ENCODE measurements at regions not wholly inside any gene's neighbourhood (a gene's known extent, or its start where the extent isn't known, plus 50 kb on each side); places are given as distances from the start of the nearest gene placed in this dataset.

DNA sequence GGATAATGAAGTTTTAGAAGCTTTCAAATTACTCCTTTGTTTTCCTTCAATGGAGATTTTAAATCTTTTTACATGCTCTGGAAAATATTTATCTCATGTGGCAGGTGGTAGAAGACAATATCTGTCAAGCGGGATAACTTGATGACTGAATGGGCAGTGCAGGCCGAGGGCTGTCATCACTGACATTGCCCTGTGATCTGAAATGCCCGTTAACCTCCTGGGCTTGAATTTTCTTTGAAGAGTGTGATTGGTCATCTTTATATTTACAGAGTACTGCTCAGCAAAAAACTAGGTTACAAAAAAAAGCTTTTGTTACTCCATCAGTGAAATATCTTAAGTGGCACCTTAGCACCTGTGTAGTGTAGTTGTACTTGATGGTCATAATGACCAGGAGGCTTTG lies 147.5 kb downstream of the GATB start:
- H3K14ac ChIP-seq (ENCODE audit: low read length in 2 of 2) = no peak overlapping the region
- no peaks in the 10 kb centered on the region for H3K36me3 ChIP-seq (ENCODE audit: control insufficient read depth in 1 of 2, insufficient read depth in 2 of 2, low read depth in 1 of 2, low read length in 2 of 2)
- no peak overlapping the region for H2BK12ac ChIP-seq (ENCODE audit: low read length in 2 of 2)
- H2BK120ac ChIP-seq (ENCODE audit: low read depth, low read length) = no peak overlapping the region
- 100% methylated on average over 2 of the region's 3 CpGs for WGBS
- H3K27ac ChIP-seq (ENCODE audit: low read length, poor library complexity, severe bottlenecking) = no peak overlapping the region
- H3K9me3 ChIP-seq (ENCODE audit: control insufficient read depth, low read length) = no peaks in the 10 kb centered on the region
- no peak overlapping the region for H3K9ac ChIP-seq (ENCODE audit: low read length)
- no peaks in the 10 kb centered on the region for H3K4me1 ChIP-seq (ENCODE audit: control insufficient read depth, insufficient read depth, low read depth, low read length)
- H3K79me1 ChIP-seq (replicated peaks; ENCODE audit: low read length, poor library complexity, severe bottlenecking) = no peaks in the 10 kb centered on the region
- H4K8ac ChIP-seq (ENCODE audit: low read length) = no peak overlapping the region
- H2BK5ac ChIP-seq (ENCODE audit: low read depth, low read length, poor library complexity, severe bottlenecking) = no peak overlapping the region
- H3K27me3 ChIP-seq (ENCODE audit: control insufficient read depth in 1 of 2, insufficient read depth in 1 of 2, low read length in 2 of 2) = no peaks in the 10 kb centered on the region
- DNase-seq = no peak
- H2AK5ac ChIP-seq (ENCODE audit: low read length, severe bottlenecking) = no peak overlapping the region
- no peak overlapping the region for H3K4me2 ChIP-seq (ENCODE audit: low read length, poor library complexity, severe bottlenecking)
- H2AFZ ChIP-seq (ENCODE audit: low read depth, low read length) = no peak overlapping the region
- H3K4ac ChIP-seq (ENCODE audit: low read depth in 1 of 2, low read length in 2 of 2) = no peak overlapping the region
- no peak overlapping the region for H3K18ac ChIP-seq (ENCODE audit: low read depth in 1 of 2, low read length in 2 of 2)
- no peak overlapping the region for H4K91ac ChIP-seq (ENCODE audit: low read length)
- H3K4me3 ChIP-seq (ENCODE audit: insufficient read depth in 1 of 2, low read depth in 1 of 2, low read length in 2 of 2) = no peak overlapping the region
- H3K23ac ChIP-seq (ENCODE audit: low read length in 2 of 2) = no peak overlapping the region
- no peak overlapping the region for H2BK15ac ChIP-seq (ENCODE audit: low read depth, poor library complexity, severe bottlenecking)

DNA sequence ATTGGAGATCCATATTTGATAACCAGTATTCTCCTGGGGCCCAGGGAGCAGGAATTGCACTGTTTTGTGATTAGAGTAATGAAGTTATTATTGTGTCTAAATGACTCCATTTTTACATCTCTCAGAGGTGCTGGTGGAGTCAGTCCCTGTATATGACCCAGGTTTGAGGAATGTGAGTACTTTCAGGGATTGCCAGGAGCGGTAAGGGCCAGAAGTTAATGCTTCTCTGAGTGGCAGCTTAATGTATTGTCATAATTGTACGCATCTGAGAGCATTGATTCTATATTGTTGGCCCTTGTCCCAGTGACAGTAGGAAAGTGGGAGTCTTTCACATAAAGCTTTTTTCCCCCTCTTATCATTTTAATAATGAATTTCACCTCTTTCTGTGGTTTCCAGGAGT lies 146.2 kb downstream of the GATB start:
- Histone ChIP-seq H3K14ac (ENCODE audit: low read length in 2 of 2) (no peak overlapping the region), H3K4me2 (ENCODE audit: low read length, poor library complexity, severe bottlenecking) (no peak overlapping the region), H3K9me3 (ENCODE audit: control insufficient read depth, low read length) (no peaks in the 10 kb centered on the region), H3K4me1 (ENCODE audit: control insufficient read depth, insufficient read depth, low read depth, low read length) (no peaks in the 10 kb centered on the region), H2BK12ac (ENCODE audit: low read length in 2 of 2) (no peak overlapping the region), H3K9ac (ENCODE audit: low read length) (no peak overlapping the region), H3K27ac (ENCODE audit: low read length, poor library complexity, severe bottlenecking) (no peak overlapping the region), H4K91ac (ENCODE audit: low read length) (no peak overlapping the region), H3K4me3 (ENCODE audit: insufficient read depth in 1 of 2, low read depth in 1 of 2, low read length in 2 of 2) (no peak overlapping the region), H3K27me3 (ENCODE audit: control insufficient read depth in 1 of 2, insufficient read depth in 1 of 2, low read length in 2 of 2) (no peaks in the 10 kb centered on the region), H2AK5ac (ENCODE audit: low read length, severe bottlenecking) (no peak overlapping the region), H3K36me3 (ENCODE audit: control insufficient read depth in 1 of 2, insufficient read depth in 2 of 2, low read depth in 1 of 2, low read length in 2 of 2) (no peaks in the 10 kb centered on the region), H3K4ac (ENCODE audit: low read depth in 1 of 2, low read length in 2 of 2) (no peak overlapping the region), H2BK5ac (ENCODE audit: low read depth, low read length, poor library complexity, severe bottlenecking) (no peak overlapping the region), H2AFZ (ENCODE audit: low read depth, low read length) (no peak overlapping the region), H3K23ac (ENCODE audit: low read length in 2 of 2) (no peak overlapping the region), H2BK120ac (ENCODE audit: low read depth, low read length) (no peak overlapping the region), H3K18ac (ENCODE audit: low read depth in 1 of 2, low read length in 2 of 2) (no peak overlapping the region), H3K79me1 (replicated peaks; ENCODE audit: low read length, poor library complexity, severe bottlenecking) (no peaks in the 10 kb centered on the region), H4K8ac (ENCODE audit: low read length) (no peak overlapping the region), H2BK15ac (ENCODE audit: low read depth, poor library complexity, severe bottlenecking) (no peak overlapping the region)
- 100% methylated on average over 1 of the region's 2 CpGs for whole genome bisulfite sequencing
- no peak for DNase-seq

DNA sequence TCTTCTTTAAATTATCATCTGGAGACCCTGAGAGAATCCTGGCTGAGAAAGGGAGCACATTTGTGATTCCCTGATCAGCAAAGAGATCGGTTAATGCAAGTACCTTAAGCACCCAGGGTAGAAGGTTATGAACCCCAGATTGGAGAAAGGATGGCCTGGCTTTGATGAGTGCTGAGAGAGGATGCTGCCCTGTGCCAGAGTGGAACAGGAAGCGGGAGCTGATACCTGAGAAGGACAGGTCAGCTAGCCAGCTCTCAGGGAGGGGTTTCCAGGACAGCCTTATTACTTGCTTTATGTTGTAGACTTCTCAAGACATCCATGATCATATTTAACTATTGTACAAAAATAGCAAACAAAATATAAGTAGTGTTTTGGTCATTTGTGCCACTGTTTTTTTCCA lies 141.9 kb downstream of the GATB start:
- H3K36me3 ChIP-seq (ENCODE audit: control insufficient read depth in 1 of 2, insufficient read depth in 2 of 2, low read depth in 1 of 2, low read length in 2 of 2) = no peaks in the 10 kb centered on the region
- H3K4me1 ChIP-seq (ENCODE audit: control insufficient read depth, insufficient read depth, low read depth, low read length) = no peaks in the 10 kb centered on the region
- H2BK15ac ChIP-seq (ENCODE audit: low read depth, poor library complexity, severe bottlenecking) = no peak overlapping the region
- no peak overlapping the region for H3K23ac ChIP-seq (ENCODE audit: low read length in 2 of 2)
- no peak overlapping the region for H2BK120ac ChIP-seq (ENCODE audit: low read depth, low read length)
- H3K4ac ChIP-seq (ENCODE audit: low read depth in 1 of 2, low read length in 2 of 2) = no peak overlapping the region
- peaks cover 0 to 13% of the 10 kb centered on the region in 2 experiments for H3K27me3 ChIP-seq (ENCODE audit: control insufficient read depth in 1 of 2, insufficient read depth in 1 of 2, low read length in 2 of 2)
- no peak overlapping the region for H2AFZ ChIP-seq (ENCODE audit: low read depth, low read length)
- H3K4me2 ChIP-seq (ENCODE audit: low read length, poor library complexity, severe bottlenecking) = no peak overlapping the region
- H3K4me3 ChIP-seq (ENCODE audit: insufficient read depth in 1 of 2, low read depth in 1 of 2, low read length in 2 of 2) = no peak overlapping the region
- no peak overlapping the region for H3K14ac ChIP-seq (ENCODE audit: low read length in 2 of 2)
- no peak overlapping the region for H2BK5ac ChIP-seq (ENCODE audit: low read depth, low read length, poor library complexity, severe bottlenecking)
- H4K91ac ChIP-seq (ENCODE audit: low read length) = no peak overlapping the region
- no peak overlapping the region for H2BK12ac ChIP-seq (ENCODE audit: low read length in 2 of 2)
- H3K18ac ChIP-seq (ENCODE audit: low read depth in 1 of 2, low read length in 2 of 2) = no peak overlapping the region
- H3K79me1 ChIP-seq (replicated peaks; ENCODE audit: low read length, poor library complexity, severe bottlenecking) = no peaks in the 10 kb centered on the region
- no peak for DNase-seq
- H3K9ac ChIP-seq (ENCODE audit: low read length) = no peak overlapping the region
- no peaks in the 10 kb centered on the region for H3K9me3 ChIP-seq (ENCODE audit: control insufficient read depth, low read length)
- H4K8ac ChIP-seq (ENCODE audit: low read length) = no peak overlapping the region
- WGBS = 97% methylated on average over 2 of the region's 2 CpGs
- H3K27ac ChIP-seq (ENCODE audit: low read length, poor library complexity, severe bottlenecking) = no peak overlapping the region
- no peak overlapping the region for H2AK5ac ChIP-seq (ENCODE audit: low read length, severe bottlenecking)

DNA sequence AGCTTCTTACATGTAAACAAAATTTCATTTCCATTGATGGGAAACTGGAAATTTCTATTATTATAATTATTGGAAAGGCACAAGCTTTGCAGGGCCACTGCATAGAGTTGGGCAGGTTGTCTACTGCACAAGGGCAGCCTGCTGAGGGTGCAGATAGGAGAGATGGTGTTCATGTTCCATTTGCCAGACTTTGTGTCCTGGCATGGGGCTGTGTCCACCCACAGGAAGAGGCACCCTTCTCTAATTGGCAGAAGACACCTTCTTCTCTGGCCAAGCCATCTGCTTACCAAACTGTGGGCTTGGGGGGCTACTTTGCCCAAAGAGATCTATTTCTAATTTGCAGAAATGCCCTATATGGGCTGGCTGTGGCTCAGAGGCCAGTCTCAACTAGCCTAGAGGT lies 140.7 kb downstream of the GATB start:
- peaks cover 7% of the 10 kb centered on the region for H3K4me1 ChIP-seq (ENCODE audit: control insufficient read depth, insufficient read depth, low read depth, low read length)
- no peaks in the 10 kb centered on the region for H3K36me3 ChIP-seq (ENCODE audit: control insufficient read depth in 1 of 2, insufficient read depth in 2 of 2, low read depth in 1 of 2, low read length in 2 of 2)
- no peak overlapping the region for H4K8ac ChIP-seq (ENCODE audit: low read length)
- H3K23ac ChIP-seq (ENCODE audit: low read length in 2 of 2) = no peak overlapping the region
- no peak overlapping the region for H3K18ac ChIP-seq (ENCODE audit: low read depth in 1 of 2, low read length in 2 of 2)
- no peak overlapping the region for H3K27ac ChIP-seq (ENCODE audit: low read length, poor library complexity, severe bottlenecking)
- H2BK15ac ChIP-seq (ENCODE audit: low read depth, poor library complexity, severe bottlenecking) = peak overlapping the region; percentile 60
- no peaks in the 10 kb centered on the region for H3K79me1 ChIP-seq (replicated peaks; ENCODE audit: low read length, poor library complexity, severe bottlenecking)
- no peak overlapping the region for H3K4me2 ChIP-seq (ENCODE audit: low read length, poor library complexity, severe bottlenecking)
- no peak overlapping the region for H3K4me3 ChIP-seq (ENCODE audit: insufficient read depth in 1 of 2, low read depth in 1 of 2, low read length in 2 of 2)
- no peak overlapping the region for H4K91ac ChIP-seq (ENCODE audit: low read length)
- H3K27me3 ChIP-seq (ENCODE audit: control insufficient read depth in 1 of 2, insufficient read depth in 1 of 2, low read length in 2 of 2) = peaks cover 0 to 13% of the 10 kb centered on the region in 2 experiments
- H3K9ac ChIP-seq (ENCODE audit: low read length) = no peak overlapping the region
- H3K14ac ChIP-seq (ENCODE audit: low read length in 2 of 2) = no peak overlapping the region
- H2AK5ac ChIP-seq (ENCODE audit: low read length, severe bottlenecking) = no peak overlapping the region
- no peak overlapping the region for H3K4ac ChIP-seq (ENCODE audit: low read depth in 1 of 2, low read length in 2 of 2)
- no peak overlapping the region for H2BK12ac ChIP-seq (ENCODE audit: low read length in 2 of 2)
- H2BK120ac ChIP-seq (ENCODE audit: low read depth, low read length) = no peak overlapping the region
- no peaks in the 10 kb centered on the region for H3K9me3 ChIP-seq (ENCODE audit: control insufficient read depth, low read length)
- H2BK5ac ChIP-seq (ENCODE audit: low read depth, low read length, poor library complexity, severe bottlenecking) = no peak overlapping the region
- DNase-seq = no peak
- no peak overlapping the region for H2AFZ ChIP-seq (ENCODE audit: low read depth, low read length)
